Panc1 (cell line): ENCODE measurements at regions not wholly inside any gene's neighbourhood (a gene's known extent, or its start where the extent isn't known, plus 50 kb on each side); places are given as distances from the start of the nearest gene placed in this dataset.

Experiments used
- ATAC-seq: fragments of 200-7000 bp; cut with Tn5 transposase; 2 replicates; pipeline ENCODE4 v1.9.1; 2020; ENCODE audit warnings: mild to moderate bottlenecking, moderate library complexity
- BruUV-seq: library from RNA; stranded (reverse); fragments of 400-500 nt; replicated peaks from 2 replicates; lab custom pipeline; 2021; lab: Mats Ljungman, UMichigan
- CTCF ChIA-PET: fragments of 300-600 bp; sonication (Branson Sonifier 250); formaldehyde crosslinking; loops from one replicate; lab custom pipeline; 2022; ENCODE audit warnings: antibody characterized with exemption; lab: Charles Lee
- POLR2A ChIA-PET: fragments of 300-600 bp; sonication (Branson Sonifier 250); formaldehyde crosslinking; loops from one replicate; lab custom pipeline; 2022; ENCODE audit warnings: antibody characterized with exemption; lab: Charles Lee
- DNase-seq: peaks from one replicate; pipeline ENCODE4 v3.0.0-alpha.2; 2010; ENCODE audit warnings: low read depth, low spot score
- H3K27ac ChIP-seq: 2 replicates; pipeline ENCODE4 v1.5.1; 2011; ENCODE audit warnings: mild to moderate bottlenecking, low read length, inconsistent platforms
- H3K27me3 ChIP-seq: fragments of 200-500 bp; sonication (Bioruptor generic); 2 replicates; pipeline ENCODE4 v1.6.0; 2014; ENCODE audit warnings: low read length, inconsistent platforms; ENCODE audit not compliant: control insufficient read depth, insufficient read depth
- H3K36me3 ChIP-seq: fragments of 200-500 bp; sonication (Bioruptor generic); 2 replicates; pipeline ENCODE4 v1.5.1; 2014; ENCODE audit warnings: inconsistent platforms, mild to moderate bottlenecking, low read length, moderate library complexity; ENCODE audit not compliant: control insufficient read depth, insufficient read depth
- H3K4me1 ChIP-seq: 2 replicates; pipeline ENCODE4 v1.5.1; 2011; ENCODE audit warnings: inconsistent platforms, mild to moderate bottlenecking, low read length, moderate library complexity; ENCODE audit not compliant: control insufficient read depth, insufficient read depth
- H3K4me3 ChIP-seq, 2 experiments: 2 replicates each; pipeline ENCODE4 v1.5.1; 2011 to 2012; ENCODE audit warnings: low read depth in 2 of 2, low read length in 2 of 2, mild to moderate bottlenecking in 2 of 2, inconsistent platforms in 1 of 2, moderate library complexity in 1 of 2
- H3K9me3 ChIP-seq: fragments of 200-500 bp; sonication (Bioruptor generic); 2 replicates; pipeline ENCODE4 v1.5.1; 2014; ENCODE audit warnings: low read depth, mild to moderate bottlenecking, inconsistent platforms, low read length, moderate library complexity; ENCODE audit not compliant: control insufficient read depth, insufficient read depth
- CTCF ChIP-seq: fragments of 450-650 bp; IDR thresholded peaks from 2 replicates; pipeline ENCODE4 v1.5.1; 2017; ENCODE audit warnings: mild to moderate bottlenecking
- POLR2AphosphoS5 ChIP-seq: IDR thresholded peaks from 2 replicates; pipeline ENCODE4 v1.6.1; 2012; ENCODE audit warnings: mild to moderate bottlenecking, low read depth, low read length, moderate library complexity
- REST ChIP-seq, 2 experiments: IDR thresholded peaks; 2 replicates each; pipeline ENCODE4 v1.6.1; 2011 to 2012; ENCODE audit warnings: low read depth in 2 of 2, control low read depth in 1 of 2, low read length in 1 of 2, mild to moderate bottlenecking in 1 of 2, moderate library complexity in 1 of 2; ENCODE audit not compliant: insufficient read depth in 1 of 2
- SIN3A ChIP-seq: IDR thresholded peaks from 2 replicates; pipeline ENCODE4 v1.6.1; 2012; ENCODE audit warnings: low read depth, mild to moderate bottlenecking, low read length, moderate library complexity, borderline replicate concordance; ENCODE audit not compliant: insufficient read depth
- TCF7L2 ChIP-seq: IDR thresholded peaks from 2 replicates; pipeline ENCODE4 v1.6.1; 2011; ENCODE audit warnings: mild to moderate bottlenecking, low read depth, low read length, inconsistent platforms
- in situ Hi-C: cut with HindIII; loops from 2 replicates; pipeline ENCODE4 v1.10.0; 2016; ENCODE audit warnings: low sequenced_read_pairs, low pct_unique_long_range_greater_than_20kb
- intact Hi-C: fragments of 100-400 bp; cut with micrococcal nuclease; formaldehyde crosslinking; loops from one replicate; pipeline ENCODE4 v1.10.0; 2022; ENCODE audit not compliant: unreplicated experiment

GRCh38 chr20:22958390-22958789 lies 76.7 kb upstream of the SSTR4 start:
- no peak for ATAC-seq
- Histone ChIP-seq H3K27me3 (peaks cover 7% of the 10 kb centered on the region), H3K27ac (no peak overlapping the region), H3K9me3 (no peaks in the 10 kb centered on the region), H3K36me3 (no peaks in the 10 kb centered on the region), H3K4me3 (no peak overlapping the region), H3K4me1 (no peaks in the 10 kb centered on the region)
- in situ Hi-C loops (no loop called here), intact Hi-C loops (no loop called here)
- DNase-seq: no peak
- CTCF ChIA-PET: no interaction called here
- POLR2A ChIA-PET: no interaction called here
- no TSS peak for BruUV-seq
- TF ChIP-seq CTCF (no peak), SIN3A (no peak), REST (IDR thresholded peaks at IDR 0.05; ENCODE audit: insufficient read depth in 1 of 2, low read depth in 2 of 2, low read length in 1 of 2) (no peak), POLR2AphosphoS5 (no peak), TCF7L2 (no peak)

- ChIA-PET POLR2A (no interaction called here), CTCF (no interaction called here)
- ATAC-seq: no peak
- no TSS peak for BruUV-seq
- in situ Hi-C loops (no loop called here), intact Hi-C loops (no loop called here)
- H3K4me1 ChIP-seq: no peaks in the 10 kb centered on the region
- no peak overlapping the region for H3K4me3 ChIP-seq
- peaks cover 8% of the 10 kb centered on the region for H3K27me3 ChIP-seq
- no peak overlapping the region for H3K27ac ChIP-seq
- no peaks in the 10 kb centered on the region for H3K9me3 ChIP-seq
- DNase-seq: no peak
- TF ChIP-seq REST (IDR thresholded peaks at IDR 0.05; ENCODE audit: insufficient read depth in 1 of 2, low read depth in 2 of 2, low read length in 1 of 2) (no peak), SIN3A (no peak), POLR2AphosphoS5 (no peak), CTCF (no peak), TCF7L2 (no peak)
- H3K36me3 ChIP-seq: no peaks in the 10 kb centered on the region
These were observed 72.3 kb upstream of the SSTR4 start for GRCh38 chr20:22962567-22963439.
